Heart left ventricle (tissue), 16 donors: ENCODE measurements at regions not wholly inside any gene's neighbourhood (a gene's known extent, or its start where the extent isn't known, plus 50 kb on each side); places are given as distances from the start of the nearest gene placed in this dataset.

Experiments used
- ATAC-seq, 4 donors: fragments of 200-7000 bp; cut with Tn5 transposase; one replicate each; pipeline ENCODE4 v1.9.1; 2020 to 2022; ENCODE audit warnings: moderate library complexity in 4 of 4, mild to moderate bottlenecking in 3 of 4, moderate number of reproducible peaks in 1 of 4
- DNase-seq, 5 donors: peaks; one replicate each; pipeline ENCODE4 v3.0.0-alpha.2; 2020
- H3K27ac ChIP-seq, 12 donors: fragments of 200-600 bp; sonication (generic) in 4 of 12; one replicate each; pipeline versions ENCODE4 v1.5.0 to v1.8.0; 2016 to 2022; ENCODE audit warnings: mild to moderate bottlenecking in 2 of 12
- H3K27me3 ChIP-seq, 9 donors: fragments of 200-600 bp; sonication (generic) in 2 of 9; one replicate each; pipeline versions ENCODE4 v1.5.1 to v1.8.0; 2016 to 2022; ENCODE audit warnings: mild to moderate bottlenecking in 3 of 9
- H3K36me3 ChIP-seq, 9 donors: fragments of 200-600 bp; sonication (generic) in 2 of 9; one replicate each; pipeline versions ENCODE4 v1.5.0 to v1.8.0; 2018 to 2022; ENCODE audit warnings: mild to moderate bottlenecking in 2 of 9
- H3K4me1 ChIP-seq, 12 donors: fragments of 200-600 bp; sonication (generic) in 4 of 12; one replicate each; pipeline versions ENCODE4 v1.5.0 to v1.8.0; 2016 to 2022; ENCODE audit warnings: mild to moderate bottlenecking in 3 of 12
- H3K4me3 ChIP-seq, 12 donors: fragments of 200-600 bp; sonication (generic) in 4 of 12; one replicate each; pipeline versions ENCODE4 v1.5.0 to v1.8.0; 2017 to 2022; ENCODE audit warnings: mild to moderate bottlenecking in 9 of 12, moderate library complexity in 4 of 12
- H3K9me3 ChIP-seq, 12 donors: fragments of 200-600 bp; sonication (generic) in 4 of 12; one replicate each; pipeline versions ENCODE4 v1.5.0 to v1.8.0; 2016 to 2022; ENCODE audit warnings: mild to moderate bottlenecking in 1 of 12
- POLR2A ChIP-seq, 2 donors: fragments of 450-650 bp; IDR thresholded peaks; one replicate each; pipeline ENCODE4 v1.6.1; 2017; ENCODE audit warnings: antibody characterized with exemption in 2 of 2, mild to moderate bottlenecking in 2 of 2, moderate library complexity in 2 of 2
- WGBS, 4 donors: extraction: QIAGEN DNeasy Blood & Tissue Kit in 2 of 4; methylation state at CpG; one replicate each; pipeline versions ENCODE4 v1.1.5 to v1.1.7; 2013 to 2018; 5-methylcytosine and 5-hydroxymethylcytosine counted together
- intact Hi-C, 10 donors: fragments of 100-400 bp; cut with DNase I; formaldehyde crosslinking; loops; one replicate each; pipeline versions ENCODE4 v1.11.1 to v1.14.2; 2022
- TF ChIP-seq, protein P1 (sequence below), 12 donors: fragments of 200-600 bp; sonication (generic) in 4 of 12; IDR thresholded peaks; one replicate each; pipeline versions ENCODE4 v1.5.0 to v1.8.0; 2018 to 2022; ENCODE audit warnings: antibody characterized with exemption in 12 of 12, mild to moderate bottlenecking in 5 of 12
- donor health status: ischemic (EF 13 %, LVEDD 7.1; RV severe dilation, severe dysfunction).
- donor health status: healthy with polysubstance abuse.
- donor health status: DM: no; HTN: yes; CAD: no.
- donor health status: DM: no; HTN: no; CAD: no.
- donor health status: ischemic (EF 25% LVEDD 6.9; RV normal size, moderate dysfunction).
- donor health status: ischemic (EF 25% LVEDD 5.7; RV mildly dilated, moderate dysfunction).
- donor health status: healthy.
- donor health status: DM: yes; HTN: yes; CAD: no.
- donor health status: ischemic (EF 35%, LVEDD 5.7; RV mildly dilated, moderate dysfunction).
- donor health status: nonischemic (EF 11% LVEDD 7.7; RV severe dilation, severe dysfunction).
- donor health status: DM: yes; HTN: yes; CAD: no.
- donor health status: PGD.
- donor health status: ischemic (EF 29% LVEDD 5.4; RV normal size, mild dysfunction).
- donor health status: nonischemic (EF 23%, LVEDD 6.1; RV moderate dilation, normal function).

DNA sequence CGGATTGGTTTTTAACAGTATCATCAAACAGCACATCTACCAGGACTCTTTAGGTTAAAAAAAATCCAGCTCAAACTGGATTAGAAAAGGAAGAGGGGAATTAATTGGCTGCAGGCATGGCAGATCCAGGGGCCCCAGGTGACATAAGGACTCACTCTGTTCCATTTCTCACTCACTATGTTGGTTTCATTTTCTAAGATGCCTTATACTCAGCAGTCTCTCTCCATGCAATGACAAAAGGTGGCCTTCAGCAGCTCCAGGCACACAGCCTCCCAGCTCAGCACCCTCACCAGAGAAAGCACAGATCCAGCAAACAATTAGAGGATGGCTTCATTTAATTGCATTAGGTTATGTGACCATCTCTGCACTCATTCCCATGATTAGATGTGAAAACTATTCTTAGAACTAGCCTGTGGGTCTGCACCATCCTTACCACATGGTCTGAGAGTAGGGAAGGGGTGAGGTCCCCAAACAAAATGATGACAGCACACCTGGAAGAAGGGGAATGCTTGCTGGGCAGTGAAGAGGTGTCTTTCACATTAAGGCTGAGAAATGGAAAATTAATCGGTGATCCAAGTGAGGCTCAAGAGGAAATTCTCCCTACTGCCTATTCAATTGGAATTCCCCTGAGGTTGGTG, 243.1 kb downstream of the CDH26 start:
- H3K4me1 ChIP-seq, result peaks cover 0 to 8% (median 0%) of the 10 kb centered on the region in 12 donors
- no peak for ATAC-seq
- intact Hi-C loops, result loop anchor here in 3 of 10 donors (10.0 kb wide), 2 partner anchors 147 to 923 kb away; no protein-coding TSS in a partner anchor
- H3K9me3 ChIP-seq, result peaks cover 0 to 21% (median 0%) of the 10 kb centered on the region in 12 donors
- DNase-seq, result no peak
- TF ChIP-seq, protein P1, sequence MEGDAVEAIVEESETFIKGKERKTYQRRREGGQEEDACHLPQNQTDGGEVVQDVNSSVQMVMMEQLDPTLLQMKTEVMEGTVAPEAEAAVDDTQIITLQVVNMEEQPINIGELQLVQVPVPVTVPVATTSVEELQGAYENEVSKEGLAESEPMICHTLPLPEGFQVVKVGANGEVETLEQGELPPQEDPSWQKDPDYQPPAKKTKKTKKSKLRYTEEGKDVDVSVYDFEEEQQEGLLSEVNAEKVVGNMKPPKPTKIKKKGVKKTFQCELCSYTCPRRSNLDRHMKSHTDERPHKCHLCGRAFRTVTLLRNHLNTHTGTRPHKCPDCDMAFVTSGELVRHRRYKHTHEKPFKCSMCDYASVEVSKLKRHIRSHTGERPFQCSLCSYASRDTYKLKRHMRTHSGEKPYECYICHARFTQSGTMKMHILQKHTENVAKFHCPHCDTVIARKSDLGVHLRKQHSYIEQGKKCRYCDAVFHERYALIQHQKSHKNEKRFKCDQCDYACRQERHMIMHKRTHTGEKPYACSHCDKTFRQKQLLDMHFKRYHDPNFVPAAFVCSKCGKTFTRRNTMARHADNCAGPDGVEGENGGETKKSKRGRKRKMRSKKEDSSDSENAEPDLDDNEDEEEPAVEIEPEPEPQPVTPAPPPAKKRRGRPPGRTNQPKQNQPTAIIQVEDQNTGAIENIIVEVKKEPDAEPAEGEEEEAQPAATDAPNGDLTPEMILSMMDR (IDR thresholded peaks at IDR 0.05), result no peak
- no peak for TF ChIP-seq POLR2A (IDR thresholded peaks at IDR 0.05)
- H3K27ac ChIP-seq, result no peak overlapping the region
- WGBS, 4 donors, result 79 to 85% (median 82%) methylated on average over 2 of the region's 2 CpGs
- H3K4me3 ChIP-seq, result no peak overlapping the region
- no peaks in the 10 kb centered on the region for H3K27me3 ChIP-seq
- H3K36me3 ChIP-seq, result no peaks in the 10 kb centered on the region

DNA sequence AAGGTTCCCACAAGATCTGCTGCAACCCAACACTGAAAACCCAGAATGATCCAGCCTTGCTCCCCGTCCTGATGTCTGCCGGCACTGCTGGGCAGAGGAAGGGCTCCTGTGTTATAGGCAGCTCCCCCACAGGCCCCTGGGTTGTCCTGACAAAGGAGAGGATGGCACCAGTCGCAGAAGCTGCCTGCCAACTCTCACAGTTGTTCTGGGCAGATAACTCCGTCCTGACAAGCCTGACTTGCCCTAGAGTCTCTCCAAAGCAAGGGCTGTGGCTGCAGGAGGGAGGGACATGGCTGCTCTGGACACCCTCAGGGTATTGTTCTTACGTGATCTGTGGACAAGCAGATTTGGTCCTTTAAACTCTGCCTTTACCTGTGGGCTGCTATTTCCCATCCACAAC, 243.8 kb downstream of the CDH26 start:
- intact Hi-C loops, result loop anchor here in 3 of 10 donors (10.0 kb wide), 2 partner anchors 147 to 923 kb away; no protein-coding TSS in a partner anchor

DNA sequence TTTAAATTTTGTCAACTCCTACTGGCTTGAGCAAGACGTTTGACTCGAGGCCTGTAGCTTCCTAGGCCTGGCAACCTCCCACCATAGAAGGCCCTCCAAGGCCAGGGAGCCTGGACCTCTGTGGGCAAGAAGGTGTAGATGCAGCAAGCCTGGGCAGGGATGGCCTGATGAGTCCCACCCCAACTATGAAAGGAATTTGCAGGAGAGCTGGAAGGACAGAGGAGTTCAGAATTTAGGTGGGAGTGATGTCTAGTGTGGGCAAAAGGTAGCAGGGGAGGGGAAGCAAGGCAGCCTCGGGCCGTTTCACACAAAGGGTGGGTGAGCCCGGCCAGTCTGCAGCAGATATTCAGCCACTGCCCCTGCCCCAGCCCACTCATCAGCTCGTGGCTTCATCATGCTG, 245.2 kb downstream of the CDH26 start:
- H3K4me3 ChIP-seq, result no peak overlapping the region
- peaks cover 0 to 11% (median 0%) of the 10 kb centered on the region in 12 donors for H3K9me3 ChIP-seq
- no peaks in the 10 kb centered on the region for H3K36me3 ChIP-seq
- H3K4me1 ChIP-seq, result peaks cover 0 to 14% (median 0%) of the 10 kb centered on the region in 12 donors
- no peak overlapping the region for H3K27ac ChIP-seq
- H3K27me3 ChIP-seq, result no peaks in the 10 kb centered on the region
- WGBS, 4 donors, result 58 to 69% (median 65%) methylated on average over 6 of the region's 6 CpGs
- intact Hi-C loops, result loop anchor here in 3 of 10 donors (10.0 kb wide), 2 partner anchors 149 to 921 kb away; no protein-coding TSS in a partner anchor
- no peak for TF ChIP-seq POLR2A (IDR thresholded peaks at IDR 0.05)
- TF ChIP-seq, protein P1 (IDR thresholded peaks at IDR 0.05), result no peak
- ATAC-seq (no peak), DNase-seq (no peak)

More for the DNA sequence above, 243.8 kb downstream of the CDH26 start:
- TF ChIP-seq POLR2A (IDR thresholded peaks at IDR 0.05), result no peak
- TF ChIP-seq, protein P1 (IDR thresholded peaks at IDR 0.05), result no peak
- H3K9me3 ChIP-seq, result peaks cover 0 to 16% (median 0%) of the 10 kb centered on the region in 12 donors
- H3K27me3 ChIP-seq, result no peaks in the 10 kb centered on the region
- no peak overlapping the region for H3K27ac ChIP-seq
- no peaks in the 10 kb centered on the region for H3K36me3 ChIP-seq
- ATAC-seq, result peak; percentile 58 to 84 (median 71)
- peak in 2 of 5 donors; percentile 36 to 58 for DNase-seq
- no peak overlapping the region for H3K4me3 ChIP-seq
- 32 to 41% (median 38%) methylated on average over 5 of the region's 5 CpGs for WGBS, 4 donors
- peaks cover 0 to 8% (median 0%) of the 10 kb centered on the region in 12 donors for H3K4me1 ChIP-seq

DNA sequence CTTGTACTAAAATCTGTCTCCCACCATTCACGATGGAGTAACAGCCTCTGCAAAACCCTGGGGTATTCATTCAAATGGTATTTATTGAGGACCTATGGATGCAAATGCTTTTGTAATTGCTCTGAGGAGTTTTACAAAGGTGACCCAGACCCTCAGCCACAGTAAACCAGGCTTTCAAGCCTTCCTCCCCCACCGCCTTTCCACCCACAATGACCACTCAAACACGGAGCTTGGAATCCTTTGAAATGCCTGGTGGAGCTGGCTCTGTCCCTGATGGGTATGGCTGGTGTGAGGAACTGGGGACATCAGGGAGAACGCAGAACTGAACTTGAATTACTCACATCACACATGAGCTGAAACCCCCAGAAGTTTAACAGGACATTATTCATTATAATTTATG, 246.4 kb downstream of the CDH26 start:
- Histone ChIP-seq H3K4me1 (peaks cover 0 to 23% (median 0%) of the 10 kb centered on the region in 12 donors), H3K4me3 (no peak overlapping the region), H3K36me3 (no peaks in the 10 kb centered on the region), H3K27ac (no peak overlapping the region), H3K9me3 (peaks cover 0 to 1% (median 0%) of the 10 kb centered on the region in 12 donors), H3K27me3 (no peaks in the 10 kb centered on the region)
- TF ChIP-seq, protein P1 (IDR thresholded peaks at IDR 0.05), result no peak
- no peak for TF ChIP-seq POLR2A (IDR thresholded peaks at IDR 0.05)
- no peak for ATAC-seq
- WGBS, 4 donors, result 68 to 76% (median 71%) methylated on average over 4 of the region's 4 CpGs
- intact Hi-C loops, result loop anchor here in 3 of 10 donors (10.0 kb wide), 2 partner anchors 150 to 920 kb away; no protein-coding TSS in a partner anchor
- DNase-seq, result no peak
